ENCODE measurements at regions not wholly inside any gene's neighbourhood (a gene's known extent, or its start where the extent isn't known, plus 50 kb on each side); places are given as distances from the start of the nearest gene placed in this dataset.

DNA sequence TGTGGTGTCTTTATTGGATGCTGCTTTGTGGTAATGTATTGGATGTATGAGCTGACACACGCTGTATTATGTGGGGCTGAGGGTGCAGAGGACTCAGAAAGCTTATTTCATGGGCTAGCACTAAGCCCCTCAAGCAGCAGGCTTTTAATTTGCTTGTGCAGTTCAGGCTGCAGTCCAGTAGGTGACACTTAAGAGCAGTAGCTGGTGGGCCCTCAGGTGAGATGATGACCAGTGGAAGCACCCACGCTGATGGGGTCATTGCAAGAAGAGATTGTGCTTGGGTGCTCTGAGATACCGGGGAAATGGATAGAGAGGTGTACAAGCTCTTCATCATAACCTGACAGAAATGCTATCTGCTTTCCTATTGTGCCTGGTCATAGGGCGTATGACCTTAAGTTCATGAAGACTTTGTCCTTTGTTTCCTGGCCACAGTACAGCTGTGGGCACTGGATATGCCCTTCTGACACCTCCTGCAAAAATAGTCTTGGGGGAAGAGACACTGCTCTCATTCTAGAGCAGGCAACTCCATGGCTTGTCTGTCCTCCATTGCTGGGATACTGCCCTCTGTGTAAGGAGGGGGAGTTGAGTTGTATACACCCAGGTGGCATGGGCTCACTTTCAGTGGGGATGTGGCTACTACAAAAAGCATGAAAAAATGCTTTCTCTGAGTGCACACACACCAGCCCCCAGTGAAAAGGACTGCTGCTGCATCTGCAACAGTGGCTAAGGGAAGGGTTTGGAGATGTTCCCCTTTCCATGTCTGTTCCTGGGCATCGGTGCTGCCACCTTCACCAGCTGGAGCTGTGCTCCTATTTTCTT, 205.7 kb upstream of the ZSWIM2 start:
- H3K9me3 ChIP-seq: peaks cover 0 to 11% (median 0%) of the 10 kb centered on the region in 12 donors
- H3K27me3 ChIP-seq: no peaks in the 10 kb centered on the region
- DNase-seq (no peak), ATAC-seq (peak in 1 of 4 donors; percentile 33)
- no peak overlapping the region for H3K4me3 ChIP-seq
- H3K36me3 ChIP-seq: no peaks in the 10 kb centered on the region
- WGBS, 4 donors: 65 to 76% (median 74%) methylated on average over 5 of the region's 5 CpGs
- intact Hi-C loops (cut with DNase I): no loop called here
- H3K4me1 ChIP-seq: no peaks in the 10 kb centered on the region
- no peak overlapping the region for H3K27ac ChIP-seq
- TF ChIP-seq, protein P1, sequence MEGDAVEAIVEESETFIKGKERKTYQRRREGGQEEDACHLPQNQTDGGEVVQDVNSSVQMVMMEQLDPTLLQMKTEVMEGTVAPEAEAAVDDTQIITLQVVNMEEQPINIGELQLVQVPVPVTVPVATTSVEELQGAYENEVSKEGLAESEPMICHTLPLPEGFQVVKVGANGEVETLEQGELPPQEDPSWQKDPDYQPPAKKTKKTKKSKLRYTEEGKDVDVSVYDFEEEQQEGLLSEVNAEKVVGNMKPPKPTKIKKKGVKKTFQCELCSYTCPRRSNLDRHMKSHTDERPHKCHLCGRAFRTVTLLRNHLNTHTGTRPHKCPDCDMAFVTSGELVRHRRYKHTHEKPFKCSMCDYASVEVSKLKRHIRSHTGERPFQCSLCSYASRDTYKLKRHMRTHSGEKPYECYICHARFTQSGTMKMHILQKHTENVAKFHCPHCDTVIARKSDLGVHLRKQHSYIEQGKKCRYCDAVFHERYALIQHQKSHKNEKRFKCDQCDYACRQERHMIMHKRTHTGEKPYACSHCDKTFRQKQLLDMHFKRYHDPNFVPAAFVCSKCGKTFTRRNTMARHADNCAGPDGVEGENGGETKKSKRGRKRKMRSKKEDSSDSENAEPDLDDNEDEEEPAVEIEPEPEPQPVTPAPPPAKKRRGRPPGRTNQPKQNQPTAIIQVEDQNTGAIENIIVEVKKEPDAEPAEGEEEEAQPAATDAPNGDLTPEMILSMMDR (IDR thresholded peaks at IDR 0.05): no peak
- TF ChIP-seq POLR2A (IDR thresholded peaks at IDR 0.05): no peak

DNA sequence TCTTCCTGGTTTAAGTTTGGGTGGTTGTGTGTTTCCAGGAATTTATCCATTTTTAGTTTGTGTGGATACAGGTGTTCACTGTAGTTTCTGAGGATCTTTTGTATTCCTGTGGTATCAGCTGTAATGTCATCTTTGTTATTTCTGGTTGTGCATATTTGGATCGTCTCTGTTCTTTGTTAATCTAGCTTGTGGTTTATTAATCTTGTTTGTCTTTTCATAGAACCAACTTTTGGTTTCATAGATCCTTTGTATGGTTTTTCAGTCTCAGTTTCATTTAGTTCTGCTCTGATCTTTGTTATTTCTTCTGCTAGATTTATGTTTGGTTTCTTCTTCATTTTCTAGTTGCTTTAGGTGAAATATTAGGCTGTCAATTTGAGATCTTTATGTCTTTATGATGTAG, 202.4 kb upstream of the ZSWIM2 start:
- H3K4me1 ChIP-seq: no peaks in the 10 kb centered on the region
- ATAC-seq: no peak
- TF ChIP-seq POLR2A (IDR thresholded peaks at IDR 0.05): no peak
- TF ChIP-seq, protein P1 (IDR thresholded peaks at IDR 0.05): no peak
- H3K9me3 ChIP-seq: peaks cover 0 to 38% (median 2%) of the 10 kb centered on the region in 12 donors
- no peak overlapping the region for H3K4me3 ChIP-seq
- H3K36me3 ChIP-seq: no peaks in the 10 kb centered on the region
- 54 to 77% (median 61%) methylated on average over 1 of the region's 1 CpG for WGBS, 4 donors
- H3K27me3 ChIP-seq: no peaks in the 10 kb centered on the region
- H3K27ac ChIP-seq: no peak overlapping the region
- no peak for DNase-seq
- intact Hi-C loops (cut with DNase I): no loop called here

DNA sequence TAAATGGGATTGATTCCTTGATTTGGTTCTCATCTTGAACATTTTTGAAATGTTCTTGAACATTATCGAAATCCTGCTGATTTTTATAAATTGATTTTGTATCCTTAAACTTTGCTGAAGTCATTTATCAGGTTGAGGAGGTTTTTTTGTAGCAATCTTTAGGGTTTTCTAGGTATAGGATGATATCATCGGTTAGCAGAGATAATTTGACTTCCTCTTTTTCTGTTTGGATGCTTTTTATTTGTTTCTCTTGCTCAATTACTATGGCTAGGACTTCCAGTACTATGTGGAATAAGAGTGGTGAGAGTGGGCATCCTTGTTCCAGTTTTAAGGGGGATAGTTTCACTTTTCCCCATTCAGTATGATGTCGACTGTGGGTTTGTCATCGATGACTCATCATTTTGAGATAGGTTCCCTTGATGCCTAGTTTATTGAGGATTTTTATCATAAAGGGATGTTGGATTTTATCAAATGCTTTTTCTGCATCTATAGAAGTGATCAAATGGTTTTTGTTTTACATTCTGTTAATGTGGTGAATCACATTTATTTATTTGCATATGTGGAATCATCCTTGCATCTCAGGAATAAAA, 201.5 kb upstream of the ZSWIM2 start:
- peaks cover 0 to 38% (median 2%) of the 10 kb centered on the region in 12 donors for H3K9me3 ChIP-seq
- no peaks in the 10 kb centered on the region for H3K4me1 ChIP-seq
- WGBS, 4 donors: 90 to 95% (median 91%) methylated on average over 4 of the region's 4 CpGs
- H3K27ac ChIP-seq: no peak overlapping the region
- no peak for TF ChIP-seq POLR2A (IDR thresholded peaks at IDR 0.05)
- TF ChIP-seq, protein P1 (IDR thresholded peaks at IDR 0.05): no peak
- H3K36me3 ChIP-seq: no peaks in the 10 kb centered on the region
- DNase-seq (no peak), ATAC-seq (no peak)
- no peak overlapping the region for H3K4me3 ChIP-seq
- no peaks in the 10 kb centered on the region for H3K27me3 ChIP-seq
- intact Hi-C loops (cut with DNase I): no loop called here

DNA sequence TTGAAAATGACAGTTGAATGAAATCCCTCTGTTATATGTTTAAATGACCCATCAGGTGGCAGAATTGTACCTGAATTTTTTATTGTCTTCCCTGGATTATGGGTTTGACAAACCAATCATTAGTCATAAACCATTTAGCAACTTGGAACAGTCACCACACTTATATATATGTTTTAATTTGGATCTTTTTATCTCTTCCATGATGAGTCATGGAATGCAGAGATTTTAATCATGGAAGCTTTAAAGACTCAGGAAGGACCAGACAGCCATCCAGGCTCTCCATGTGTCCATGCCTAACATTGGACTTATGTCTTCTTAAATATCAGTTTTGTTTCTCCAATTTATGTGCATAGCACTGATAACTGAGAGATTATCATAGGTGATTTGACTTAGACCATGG, 188.3 kb upstream of the ZSWIM2 start:
- H3K4me3 ChIP-seq: no peak overlapping the region
- no peaks in the 10 kb centered on the region for H3K36me3 ChIP-seq
- no peak overlapping the region for H3K27ac ChIP-seq
- DNase-seq (no peak), ATAC-seq (no peak)
- H3K4me1 ChIP-seq: no peaks in the 10 kb centered on the region
- H3K27me3 ChIP-seq: no peaks in the 10 kb centered on the region
- H3K9me3 ChIP-seq: peaks cover 0 to 4% (median 0%) of the 10 kb centered on the region in 12 donors
- intact Hi-C loops (cut with DNase I): no loop called here
- TF ChIP-seq, protein P1 (IDR thresholded peaks at IDR 0.05): no peak
- TF ChIP-seq POLR2A (IDR thresholded peaks at IDR 0.05): no peak

Measured in heart left ventricle (tissue), 16 donors.